NT2/D1 (cell line): ENCODE measurements at regions not wholly inside any gene's neighbourhood (a gene's known extent, or its start where the extent isn't known, plus 50 kb on each side); places are given as distances from the start of the nearest gene placed in this dataset.

Experiments
- DNase-seq: peaks from one replicate; pipeline ENCODE4 v3.0.0-alpha.2; 2011; ENCODE audit warnings: low read depth, low spot score
- H3K27me3 ChIP-seq: 2 replicates; pipeline ENCODE4 v1.6.0; 2011; ENCODE audit warnings: mild to moderate bottlenecking; ENCODE audit not compliant: insufficient read length, insufficient read depth
- H3K36me3 ChIP-seq: 2 replicates; pipeline ENCODE4 v1.6.1; 2011; ENCODE audit warnings: mild to moderate bottlenecking, low read length, mixed read lengths; ENCODE audit not compliant: insufficient read depth, insufficient read length
- H3K4me1 ChIP-seq: 2 replicates; pipeline ENCODE4 v1.5.1; 2011; ENCODE audit not compliant: insufficient read depth, insufficient read length
- H3K4me3 ChIP-seq: 2 replicates; pipeline ENCODE4 v1.5.1; 2011; ENCODE audit warnings: low read depth; ENCODE audit not compliant: insufficient read length
- H3K9ac ChIP-seq: 2 replicates; pipeline ENCODE4 v1.6.0; 2011; ENCODE audit warnings: low read depth; ENCODE audit not compliant: insufficient read length
- H3K9me3 ChIP-seq: 2 replicates; pipeline ENCODE4 v1.5.1; 2011; ENCODE audit warnings: mild to moderate bottlenecking, low read length; ENCODE audit not compliant: insufficient read depth
- SUZ12 ChIP-seq: IDR thresholded peaks from 2 replicates; pipeline ENCODE4 v1.6.1; 2011; ENCODE audit not compliant: insufficient read length, insufficient read depth; ENCODE audit errors: extremely low read depth
- YY1 ChIP-seq: IDR thresholded peaks from 2 replicates; pipeline ENCODE4 v1.6.1; 2011; ENCODE audit not compliant: insufficient read length, insufficient read depth
- ZNF274 ChIP-seq: IDR thresholded peaks from 2 replicates; pipeline ENCODE4 v1.6.1; 2011; ENCODE audit warnings: mild to moderate bottlenecking, low read depth, low read length

DNA sequence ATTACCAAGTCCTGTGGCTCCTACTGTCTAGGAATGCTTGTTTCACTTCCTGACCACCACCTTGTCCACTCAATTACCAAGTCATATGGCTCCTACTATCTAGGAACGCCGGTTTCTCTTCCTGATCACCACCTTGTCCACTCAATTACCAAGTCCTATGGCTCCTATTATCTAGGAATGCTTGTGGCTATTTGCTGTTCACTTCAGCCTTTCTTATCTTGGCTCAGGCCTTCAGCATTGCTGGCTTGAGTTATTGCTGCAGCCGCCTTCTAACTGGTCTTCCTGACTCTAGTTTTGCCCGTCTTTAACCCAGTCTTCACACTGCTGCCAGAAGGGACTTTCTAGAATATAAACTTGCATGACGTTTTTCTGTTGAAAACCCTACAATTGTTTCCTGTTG is 82.5 kb upstream of the GAREM1 start:
- Histone ChIP-seq H3K9ac (no peak overlapping the region), H3K36me3 (no peaks in the 10 kb centered on the region), H3K4me1 (no peaks in the 10 kb centered on the region), H3K9me3 (no peaks in the 10 kb centered on the region), H3K4me3 (no peak overlapping the region), H3K27me3 (no peaks in the 10 kb centered on the region)
- no peak for DNase-seq
- TF ChIP-seq SUZ12 (no peak), ZNF274 (no peak), YY1 (no peak)

DNA sequence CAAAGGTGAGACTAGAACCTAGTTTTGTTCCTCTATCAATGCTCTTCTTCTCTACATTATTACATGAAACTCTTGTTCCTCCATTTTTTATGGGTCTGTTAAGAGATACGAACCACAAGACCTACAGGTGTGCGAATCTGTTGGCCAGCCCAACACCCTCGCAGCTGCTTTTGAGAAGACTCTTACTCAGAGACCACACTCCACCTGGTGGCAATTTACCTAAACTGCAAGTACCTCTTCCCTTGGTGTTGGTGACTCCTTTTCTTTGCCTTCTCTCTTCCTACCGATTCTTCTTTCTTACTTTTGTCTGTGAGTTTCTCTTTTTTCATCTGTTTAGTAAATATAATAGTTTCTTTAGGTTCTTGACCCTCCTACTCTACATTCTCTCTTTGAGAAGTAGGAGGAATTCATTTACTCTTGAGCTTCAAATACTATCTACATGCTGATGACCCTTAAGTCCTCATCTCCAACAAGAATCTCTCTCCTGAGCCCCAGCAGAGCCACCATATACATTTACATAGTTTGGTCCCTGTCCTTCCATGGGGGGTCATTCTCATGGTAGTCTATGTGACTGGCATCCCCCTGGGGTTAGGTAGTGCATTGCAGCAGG is 81.8 kb upstream of the GAREM1 start:
- Histone ChIP-seq H3K36me3 (no peaks in the 10 kb centered on the region), H3K27me3 (no peaks in the 10 kb centered on the region), H3K9me3 (no peaks in the 10 kb centered on the region), H3K4me1 (no peaks in the 10 kb centered on the region), H3K4me3 (no peak overlapping the region), H3K9ac (no peak overlapping the region)
- peak; percentile 65 for DNase-seq
- no peak for TF ChIP-seq SUZ12
- TF ChIP-seq YY1: no peak
- no peak for TF ChIP-seq ZNF274

DNA sequence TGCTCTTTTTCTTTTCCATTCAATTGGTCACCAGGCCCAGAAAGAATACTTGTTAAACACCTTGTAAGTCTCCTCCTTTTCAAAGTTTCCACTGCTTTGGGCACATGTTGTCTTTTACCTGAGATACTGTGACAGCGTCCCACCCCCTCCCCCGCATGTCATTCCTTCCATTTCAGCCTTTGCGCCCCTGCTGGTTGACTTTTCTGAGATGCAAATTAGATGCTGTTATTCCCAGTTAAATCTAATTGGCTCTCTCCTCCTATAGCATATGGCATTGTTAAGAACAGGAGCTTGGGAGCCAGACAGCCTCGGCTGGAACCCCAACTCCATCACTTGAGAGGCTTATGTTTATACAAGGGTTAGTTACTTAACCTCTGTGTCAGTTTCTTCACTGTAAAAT is 80.3 kb upstream of the GAREM1 start:
- no peaks in the 10 kb centered on the region for H3K27me3 ChIP-seq
- DNase-seq: no peak
- no peaks in the 10 kb centered on the region for H3K4me1 ChIP-seq

DNA sequence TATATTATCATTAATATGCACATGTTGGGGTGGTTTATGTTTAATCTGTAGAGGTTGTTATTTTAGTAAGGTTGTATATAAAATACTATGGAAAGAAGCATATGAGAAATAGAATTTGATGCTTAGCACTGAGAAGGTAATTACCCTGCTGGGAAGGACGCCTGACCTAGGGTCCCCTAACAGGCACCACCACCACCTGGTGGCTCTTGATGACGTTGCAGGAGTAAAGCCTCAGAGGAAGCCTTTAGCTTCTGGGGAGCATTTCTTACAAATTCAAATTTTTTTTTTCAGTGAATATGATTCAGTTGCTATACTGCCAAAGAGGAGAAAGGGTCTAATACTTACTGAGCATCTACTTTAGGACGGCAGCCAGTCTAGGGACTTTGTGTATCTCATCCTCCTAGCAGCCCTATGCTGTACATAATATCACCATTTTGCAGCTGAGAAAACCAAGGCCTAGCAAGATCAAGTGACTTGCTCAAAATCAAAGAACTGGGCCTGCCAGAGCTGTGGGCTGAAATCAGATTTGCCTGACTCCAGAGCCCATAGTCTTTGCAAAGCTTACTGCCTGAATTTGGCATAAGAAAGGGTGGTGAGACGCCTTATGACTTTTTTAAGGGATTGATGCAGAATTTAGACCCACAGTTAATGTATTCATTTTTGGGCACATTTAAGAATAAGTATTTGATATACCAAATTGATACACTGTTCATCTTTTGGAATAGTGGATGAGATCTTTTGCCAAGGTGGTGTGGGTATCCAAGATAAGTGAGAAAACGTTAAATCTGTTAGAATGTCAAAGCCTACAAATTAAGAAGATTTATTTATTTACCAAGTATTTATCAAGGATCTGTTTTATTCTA is 78.8 kb upstream of the GAREM1 start:
- H3K4me1 ChIP-seq: no peaks in the 10 kb centered on the region

More for the DNA sequence above, 80.3 kb upstream of the GAREM1 start:
- no peak for TF ChIP-seq SUZ12
- no peak for TF ChIP-seq YY1
- TF ChIP-seq ZNF274: no peak
- no peaks in the 10 kb centered on the region for H3K9me3 ChIP-seq
- H3K9ac ChIP-seq: no peak overlapping the region
- no peak overlapping the region for H3K4me3 ChIP-seq
- H3K36me3 ChIP-seq: no peaks in the 10 kb centered on the region

DNA sequence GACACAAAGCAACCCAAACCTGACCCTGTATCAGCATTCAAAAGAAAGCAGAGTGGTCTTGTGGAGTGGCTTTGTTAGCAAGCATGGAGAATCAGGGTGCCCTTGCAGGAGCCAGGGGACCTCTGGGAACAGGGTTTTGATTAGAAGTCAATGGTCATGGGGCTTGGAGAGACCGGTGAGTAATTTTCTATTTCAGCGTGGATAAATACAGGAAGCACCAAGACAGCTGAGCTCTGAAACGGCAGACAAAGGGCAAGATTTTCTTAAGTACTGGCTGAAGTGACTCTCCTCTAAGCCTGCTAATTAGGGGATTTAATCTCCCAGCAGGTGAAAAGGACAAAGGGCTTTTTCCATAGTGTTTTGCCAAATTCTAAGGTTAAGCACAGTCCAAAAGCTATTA is 78.0 kb upstream of the GAREM1 start:
- no peak overlapping the region for H3K9ac ChIP-seq
- H3K36me3 ChIP-seq: no peaks in the 10 kb centered on the region
- TF ChIP-seq SUZ12 (no peak), YY1 (no peak), ZNF274 (no peak)
- DNase-seq: peak; percentile 39
- H3K4me3 ChIP-seq: no peak overlapping the region
- H3K27me3 ChIP-seq: no peaks in the 10 kb centered on the region
- H3K9me3 ChIP-seq: no peaks in the 10 kb centered on the region
- no peaks in the 10 kb centered on the region for H3K4me1 ChIP-seq

More for the DNA sequence above, 78.8 kb upstream of the GAREM1 start:
- peak; percentile 42 for DNase-seq
- no peak for TF ChIP-seq SUZ12
- TF ChIP-seq ZNF274: no peak
- TF ChIP-seq YY1: no peak
- Histone ChIP-seq H3K36me3 (no peaks in the 10 kb centered on the region), H3K27me3 (no peaks in the 10 kb centered on the region), H3K9me3 (no peaks in the 10 kb centered on the region), H3K4me3 (no peak overlapping the region), H3K9ac (no peak overlapping the region)

DNA sequence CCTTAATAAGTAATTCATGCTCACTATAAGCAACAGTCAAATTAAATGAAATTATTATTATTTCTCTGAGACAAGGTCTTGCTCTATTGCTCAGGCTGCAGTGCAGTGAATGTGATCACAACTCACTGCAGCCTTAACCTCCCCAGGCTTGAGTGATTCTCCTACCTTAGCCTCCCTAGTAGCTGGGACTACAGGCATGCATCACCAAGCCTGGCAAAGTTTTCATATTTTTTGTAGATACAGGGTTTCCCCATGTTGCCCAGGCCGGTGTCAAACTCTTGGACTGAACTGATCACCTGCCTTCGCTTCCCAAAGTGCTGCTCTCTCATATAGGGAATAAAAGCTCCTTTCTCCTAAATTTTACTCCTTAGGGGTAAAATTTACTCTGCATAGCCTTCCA is 74.9 kb upstream of the GAREM1 start:
- no peaks in the 10 kb centered on the region for H3K9me3 ChIP-seq
- no peaks in the 10 kb centered on the region for H3K27me3 ChIP-seq
- no peaks in the 10 kb centered on the region for H3K36me3 ChIP-seq
- DNase-seq: no peak
- H3K4me3 ChIP-seq: no peak overlapping the region
- TF ChIP-seq YY1: no peak
- no peak for TF ChIP-seq SUZ12
- TF ChIP-seq ZNF274: no peak
- no peak overlapping the region for H3K9ac ChIP-seq
- H3K4me1 ChIP-seq: no peaks in the 10 kb centered on the region

DNA sequence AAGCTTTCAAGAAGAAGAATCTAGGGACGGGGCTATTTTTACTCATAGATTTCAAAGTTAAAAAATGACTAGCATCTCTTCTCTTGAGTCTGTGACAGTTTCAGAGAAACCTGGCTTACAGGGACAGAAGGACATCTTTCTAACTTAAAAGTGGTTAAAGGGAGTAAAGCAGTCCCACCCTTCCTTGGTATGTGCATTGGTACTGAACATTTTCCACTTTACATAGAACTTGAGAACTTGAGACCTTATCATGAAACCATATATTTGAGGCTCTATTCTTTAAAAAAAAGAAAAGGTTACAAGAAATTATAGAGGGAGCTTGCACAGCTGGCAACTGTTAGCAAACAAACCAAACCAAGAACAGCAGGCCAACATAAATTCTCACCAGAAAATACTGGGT is 73.4 kb upstream of the GAREM1 start:
- Histone ChIP-seq H3K9ac (no peak overlapping the region), H3K4me1 (no peaks in the 10 kb centered on the region), H3K4me3 (no peak overlapping the region), H3K36me3 (no peaks in the 10 kb centered on the region), H3K27me3 (no peaks in the 10 kb centered on the region), H3K9me3 (no peaks in the 10 kb centered on the region)
- no peak for DNase-seq
- TF ChIP-seq SUZ12: no peak
- no peak for TF ChIP-seq YY1
- TF ChIP-seq ZNF274: no peak
